Lung (tissue), 11 donors: ENCODE measurements at regions not wholly inside any gene's neighbourhood (a gene's known extent, or its start where the extent isn't known, plus 50 kb on each side); places are given as distances from the start of the nearest gene placed in this dataset.

Experiments
- ATAC-seq: fragments of 200-7000 bp; cut with Tn5 transposase; one replicate; pipeline ENCODE4 v1.9.1; 2020; ENCODE audit warnings: moderate number of reproducible peaks; ENCODE audit not compliant: insufficient read depth, low FRiP score
- DNase-seq, 3 donors: peaks; one replicate each; pipeline ENCODE4 v3.0.0-alpha.2; 2013 to 2017
- H3K27ac ChIP-seq, 2 donors: one replicate each; pipeline ENCODE4 v1.5.1; 2013; ENCODE audit warnings: mild to moderate bottlenecking in 2 of 2, moderate library complexity in 2 of 2, control low read depth in 1 of 2, inconsistent platforms in 1 of 2, low read depth in 1 of 2, low read length in 1 of 2
- H3K27me3 ChIP-seq, 3 donors: one replicate each; pipeline ENCODE4 v1.5.1; 2013; ENCODE audit warnings: low read length in 2 of 3; ENCODE audit not compliant: control insufficient read depth in 3 of 3, insufficient read depth in 3 of 3
- H3K36me3 ChIP-seq, 4 donors: one replicate each; pipeline ENCODE4 v1.5.1; 2013; ENCODE audit warnings: low read length in 4 of 4, mild to moderate bottlenecking in 1 of 4, moderate library complexity in 1 of 4; ENCODE audit not compliant: control insufficient read depth in 4 of 4, insufficient read depth in 4 of 4
- H3K4me1 ChIP-seq, 5 donors: one replicate each; pipeline ENCODE4 v1.5.1; 2013; ENCODE audit warnings: low read length in 5 of 5, mild to moderate bottlenecking in 2 of 5, moderate library complexity in 1 of 5; ENCODE audit not compliant: control insufficient read depth in 5 of 5, insufficient read depth in 5 of 5
- H3K4me3 ChIP-seq: one replicate; pipeline ENCODE4 v1.5.1; 2013; ENCODE audit warnings: mild to moderate bottlenecking, control low read depth, moderate library complexity
- H3K9ac ChIP-seq, 2 donors: one replicate each; pipeline ENCODE4 v1.5.1; 2013; ENCODE audit warnings: low read length in 2 of 2, control low read depth in 1 of 2; ENCODE audit not compliant: insufficient read depth in 1 of 2
- H3K9me3 ChIP-seq, 4 donors: one replicate each; pipeline ENCODE4 v1.5.1; 2013; ENCODE audit warnings: low read length in 3 of 4, mild to moderate bottlenecking in 1 of 4, moderate library complexity in 1 of 4; ENCODE audit not compliant: control insufficient read depth in 4 of 4, insufficient read depth in 3 of 4
- WGBS, 2 donors: extraction: QIAGEN DNeasy Blood & Tissue Kit; methylation state at CpG; one replicate each; pipeline ENCODE4 v1.1.7; 2013; 5-methylcytosine and 5-hydroxymethylcytosine counted together
- TF ChIP-seq, protein P1 (sequence below): IDR thresholded peaks from 2 replicates; pipeline ENCODE4 v1.5.1; 2012; ENCODE audit warnings: mild to moderate bottlenecking; ENCODE audit errors: control extremely low read depth, extremely low read depth
- donor health status: control.
- donor health status: control.
- donor health status: Bipolar disorder and iron deficiency.
- donor health status: healthy.
- donor health status: DM: yes; HTN: yes; CAD: no.

DNA sequence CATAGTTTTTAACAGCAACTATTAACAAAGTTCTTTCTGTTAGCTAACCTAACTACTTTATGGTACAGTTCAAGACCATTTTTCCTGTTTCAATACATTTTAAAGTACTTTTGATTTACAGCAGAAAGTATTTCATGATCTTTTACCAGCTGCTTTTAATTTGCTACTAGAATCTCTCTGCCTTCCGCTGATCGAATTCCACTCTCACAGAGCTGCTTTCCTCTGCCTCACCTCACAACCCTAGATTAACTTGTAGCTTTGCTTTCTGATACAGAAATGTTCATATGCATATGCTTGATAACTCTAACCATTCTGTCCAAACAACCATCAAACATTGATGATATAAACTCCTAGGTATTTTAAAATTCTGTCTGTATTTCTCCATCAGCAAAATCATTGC is 463.2 kb upstream of the ZEB2 start:
- H3K4me1 ChIP-seq = no peaks in the 10 kb centered on the region

DNA sequence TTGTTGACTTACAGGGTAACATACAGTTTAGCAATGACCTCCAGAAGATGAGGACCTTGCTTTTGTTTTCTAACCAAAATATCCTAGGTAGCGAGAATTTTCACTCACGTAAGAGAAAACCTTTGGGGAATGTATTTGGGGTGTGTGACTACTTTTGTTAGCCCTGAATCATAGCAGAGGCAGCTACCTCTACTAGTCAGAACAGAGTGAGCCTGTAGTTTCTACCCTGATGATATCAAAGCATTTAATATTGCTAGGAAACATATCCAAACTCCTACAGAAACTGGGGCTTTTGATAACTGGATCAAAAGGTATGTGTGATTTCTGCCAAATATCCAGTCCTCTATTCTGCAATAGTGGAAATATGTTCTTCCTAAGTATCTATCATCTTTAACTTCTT is 462.6 kb upstream of the ZEB2 start:
- TF ChIP-seq, protein P1, sequence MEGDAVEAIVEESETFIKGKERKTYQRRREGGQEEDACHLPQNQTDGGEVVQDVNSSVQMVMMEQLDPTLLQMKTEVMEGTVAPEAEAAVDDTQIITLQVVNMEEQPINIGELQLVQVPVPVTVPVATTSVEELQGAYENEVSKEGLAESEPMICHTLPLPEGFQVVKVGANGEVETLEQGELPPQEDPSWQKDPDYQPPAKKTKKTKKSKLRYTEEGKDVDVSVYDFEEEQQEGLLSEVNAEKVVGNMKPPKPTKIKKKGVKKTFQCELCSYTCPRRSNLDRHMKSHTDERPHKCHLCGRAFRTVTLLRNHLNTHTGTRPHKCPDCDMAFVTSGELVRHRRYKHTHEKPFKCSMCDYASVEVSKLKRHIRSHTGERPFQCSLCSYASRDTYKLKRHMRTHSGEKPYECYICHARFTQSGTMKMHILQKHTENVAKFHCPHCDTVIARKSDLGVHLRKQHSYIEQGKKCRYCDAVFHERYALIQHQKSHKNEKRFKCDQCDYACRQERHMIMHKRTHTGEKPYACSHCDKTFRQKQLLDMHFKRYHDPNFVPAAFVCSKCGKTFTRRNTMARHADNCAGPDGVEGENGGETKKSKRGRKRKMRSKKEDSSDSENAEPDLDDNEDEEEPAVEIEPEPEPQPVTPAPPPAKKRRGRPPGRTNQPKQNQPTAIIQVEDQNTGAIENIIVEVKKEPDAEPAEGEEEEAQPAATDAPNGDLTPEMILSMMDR = no peak
- ATAC-seq = no peak
- H3K4me3 ChIP-seq = no peak overlapping the region
- no peak for DNase-seq
- peaks cover 0 to 11% (median 5%) of the 10 kb centered on the region in 4 donors for H3K9me3 ChIP-seq
- H3K36me3 ChIP-seq = no peaks in the 10 kb centered on the region
- H3K4me1 ChIP-seq = no peaks in the 10 kb centered on the region
- H3K9ac ChIP-seq = no peak overlapping the region
- 92 to 98% methylated on average over 2 of the region's 2 CpGs for WGBS, 2 donors
- H3K27me3 ChIP-seq = no peaks in the 10 kb centered on the region
- H3K27ac ChIP-seq = no peak overlapping the region

More for the DNA sequence above, 463.2 kb upstream of the ZEB2 start:
- DNase-seq (no peak), ATAC-seq (no peak)
- no peak overlapping the region for H3K9ac ChIP-seq
- no peaks in the 10 kb centered on the region for H3K27me3 ChIP-seq
- no peak overlapping the region for H3K27ac ChIP-seq
- TF ChIP-seq, protein P1 = no peak
- H3K4me3 ChIP-seq = no peak overlapping the region
- H3K36me3 ChIP-seq = no peaks in the 10 kb centered on the region
- WGBS, 2 donors = 92 to 96% methylated on average over 2 of the region's 2 CpGs
- peaks cover 0 to 11% (median 5%) of the 10 kb centered on the region in 4 donors for H3K9me3 ChIP-seq

DNA sequence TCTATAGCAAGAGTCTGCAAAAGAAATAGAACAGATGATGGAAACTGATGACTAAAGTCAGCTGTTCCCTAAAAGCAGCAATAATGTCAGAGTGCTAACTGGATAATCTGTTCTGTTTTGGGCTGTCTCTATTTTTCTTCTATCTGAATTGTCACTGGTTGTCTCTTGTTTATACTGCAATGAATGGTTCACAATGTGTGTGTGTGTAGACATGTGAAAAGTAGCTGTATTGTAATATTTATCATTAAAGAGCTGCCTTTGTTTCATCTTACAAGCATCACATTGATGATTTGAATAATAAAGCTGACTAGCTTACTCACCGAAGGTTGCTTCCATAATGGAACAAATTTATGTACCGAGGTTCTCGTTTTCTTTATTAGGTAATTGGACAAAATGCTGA is 456.0 kb upstream of the ZEB2 start:
- Histone ChIP-seq H3K27me3 (no peaks in the 10 kb centered on the region), H3K27ac (no peak overlapping the region), H3K9me3 (no peaks in the 10 kb centered on the region), H3K4me1 (peaks cover 0 to 8% (median 0%) of the 10 kb centered on the region in 5 donors), H3K4me3 (no peak overlapping the region), H3K9ac (no peak overlapping the region), H3K36me3 (no peaks in the 10 kb centered on the region)
- no peak for DNase-seq
- no peak for ATAC-seq
- WGBS, 2 donors = 95 to 96% methylated on average over 3 of the region's 3 CpGs
- TF ChIP-seq, protein P1 = no peak

DNA sequence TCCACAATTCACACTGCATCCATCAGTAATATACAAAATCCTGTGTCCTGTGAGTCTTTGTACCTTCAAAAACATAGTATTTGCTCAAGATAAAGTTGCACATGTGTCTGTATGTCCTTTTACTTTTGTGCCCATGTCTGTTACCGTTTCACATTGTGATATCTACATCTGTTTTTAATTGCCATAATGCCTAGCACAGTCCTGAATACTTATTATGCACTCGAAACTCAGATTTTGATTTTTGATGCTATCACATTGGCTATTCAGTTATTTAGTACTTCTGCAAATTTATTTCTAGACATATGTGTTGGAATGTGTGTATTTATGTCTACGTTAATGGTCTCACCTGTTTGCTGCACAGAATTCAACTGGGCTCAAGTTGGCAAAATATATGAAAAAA is 452.8 kb upstream of the ZEB2 start:
- ATAC-seq = no peak
- H3K36me3 ChIP-seq = no peaks in the 10 kb centered on the region

More for the DNA sequence above, 452.8 kb upstream of the ZEB2 start:
- Histone ChIP-seq H3K27me3 (no peaks in the 10 kb centered on the region), H3K9ac (no peak overlapping the region), H3K4me1 (peaks cover 0 to 15% (median 0%) of the 10 kb centered on the region in 5 donors), H3K9me3 (peaks cover 0 to 8% (median 2%) of the 10 kb centered on the region in 4 donors), H3K27ac (no peak overlapping the region), H3K4me3 (no peak overlapping the region)
- no peak for DNase-seq
- WGBS, 2 donors = 86 to 91% methylated on average over 3 of the region's 3 CpGs
- TF ChIP-seq, protein P1 = no peak
